HepG2 (cell line): ENCODE measurements at regions not wholly inside any gene's neighbourhood (a gene's known extent, or its start where the extent isn't known, plus 50 kb on each side); places are given as distances from the start of the nearest gene placed in this dataset.

Experiments used
- ATAC-seq: fragments of 200-7000 bp; cut with Tn5 transposase; 3 replicates; pipeline ENCODE4 v1.9.1; 2020; ENCODE audit warnings: mild to moderate bottlenecking, moderate library complexity
- BruUV-seq: library from RNA; stranded (reverse); fragments of 400-500 nt; replicated peaks from 2 replicates; lab custom pipeline; 2021; lab: Mats Ljungman, UMichigan
- CTCF ChIA-PET: fragments of 300-600 bp; formaldehyde crosslinking; extraction: SDS; loops from one replicate; lab custom pipeline; 2021; ENCODE audit warnings: low total read pairs, inconsistent platforms, low intra/inter-chr PET ratio; lab: Yijun Ruan, JAX
- POLR2A ChIA-PET: fragments of 350-600 bp; sonication (Branson Sonifier 250); formaldehyde crosslinking; loops from one replicate; lab custom pipeline; 2020; ENCODE audit warnings: antibody characterized with exemption, inconsistent platforms; lab: Yijun Ruan, JAX
- DNase-seq: peaks from one replicate; pipeline ENCODE4 v3.0.0-alpha.2; 2015; ENCODE audit warnings: low spot score
- FAIRE-seq: peaks from 3 replicates; lab custom pipeline; 2011; peaks lifted over from hg19 to GRCh38; lab: Jason Lieb, UNC
- H2AFZ ChIP-seq: one replicate; pipeline ENCODE4 v1.6.1; 2011; ENCODE audit warnings: low read length, inconsistent platforms
- H3K27ac ChIP-seq: fragments of 300-600 bp; 3 replicates; pipeline ENCODE4 v1.8.0; 2011; ENCODE audit warnings: mixed run types, mild to moderate bottlenecking, mixed read lengths, low read length, inconsistent platforms; ENCODE audit not compliant: insufficient read depth; ENCODE audit errors: extremely low read length
- H3K27me3 ChIP-seq, 2 experiments: fragments of 200-600 bp in 1 of 2; 2 replicates in 1 of 2; 3 replicates in 1 of 2; pipeline versions ENCODE4 v1.6.0 to v1.8.0; 2011; ENCODE audit warnings: low read length in 2 of 2, mild to moderate bottlenecking in 2 of 2, moderate library complexity in 2 of 2, inconsistent platforms in 1 of 2; ENCODE audit not compliant: insufficient read depth in 2 of 2, control insufficient read depth in 1 of 2
- H3K36me3 ChIP-seq, 2 experiments: fragments of 200-600 bp in 1 of 2; replicated peaks in 1 of 2; 2 replicates in 1 of 2; 3 replicates in 1 of 2; pipeline versions ENCODE4 v1.5.1 to v1.8.0; 2011; ENCODE audit warnings: low read length in 2 of 2, inconsistent platforms in 1 of 2; ENCODE audit not compliant: insufficient read depth in 2 of 2, control insufficient read depth in 1 of 2
- H3K4me1 ChIP-seq: 2 replicates; pipeline ENCODE4 v1.5.1; 2012; ENCODE audit warnings: low read length, inconsistent platforms; ENCODE audit not compliant: insufficient read depth
- H3K4me2 ChIP-seq: 2 replicates; pipeline ENCODE4 v1.6.0; 2011; ENCODE audit warnings: low read depth, low read length, inconsistent platforms
- H3K4me3 ChIP-seq, 3 experiments: fragments of 200-600 bp in 1 of 3; sonication (generic), shearing (Covaris generic) in 1 of 3; replicated peaks in 1 of 3; 2 replicates each; pipeline ENCODE4 v1.5.1; 2011 to 2016; ENCODE audit warnings: low read length in 3 of 3, inconsistent platforms in 2 of 3, low read depth in 2 of 3, mild to moderate bottlenecking in 2 of 3, control low read depth in 1 of 3, mixed read lengths in 1 of 3; ENCODE audit not compliant: insufficient read depth in 1 of 3
- H3K79me2 ChIP-seq: one replicate; pipeline ENCODE4 v1.6.1; 2011; ENCODE audit warnings: low read length, inconsistent platforms; ENCODE audit not compliant: insufficient read depth
- H3K9ac ChIP-seq: 2 replicates; pipeline ENCODE4 v1.6.0; 2011; ENCODE audit warnings: mild to moderate bottlenecking, low read depth, low read length, inconsistent platforms; ENCODE audit not compliant: insufficient read depth
- H3K9me3 ChIP-seq: 2 replicates; pipeline ENCODE4 v1.5.1; 2012; ENCODE audit warnings: mild to moderate bottlenecking, low read length
- H4K20me1 ChIP-seq: 2 replicates; pipeline ENCODE4 v1.6.0; 2011; ENCODE audit warnings: inconsistent platforms, mild to moderate bottlenecking, low read length, moderate library complexity; ENCODE audit not compliant: insufficient read depth
- ARID3A ChIP-seq: IDR thresholded peaks from 2 replicates; pipeline ENCODE4 v1.6.1; 2012; ENCODE audit warnings: low read depth, low read length, improper control_type of control experiment
- DBP ChIP-seq: sonication (generic); formaldehyde crosslinking; IDR thresholded peaks from 2 replicates; pipeline ENCODE4 v1.4.0; 2020; ENCODE audit warnings: missing genetic modification reagents; ENCODE audit errors: not compliant biosample characterization
- FLYWCH1 ChIP-seq: sonication (generic); formaldehyde crosslinking; IDR thresholded peaks from 2 replicates; pipeline ENCODE4 v1.8.1; 2023; ENCODE audit warnings: mild to moderate bottlenecking, missing genetic modification reagents
- HMG20A ChIP-seq: IDR thresholded peaks from 2 replicates; pipeline ENCODE4 v1.6.1; 2016; ENCODE audit warnings: borderline replicate concordance
- HNF4G ChIP-seq, 2 experiments: sonication (generic) in 1 of 2; formaldehyde crosslinking in 1 of 2; IDR thresholded peaks; 2 replicates each; pipeline versions ENCODE4 v1.4.0 to v1.6.1; 2011 to 2020; ENCODE audit warnings: borderline replicate concordance in 2 of 2, low read depth in 2 of 2, mild to moderate bottlenecking in 2 of 2, low read length in 1 of 2, missing genetic modification reagents in 1 of 2, moderate library complexity in 1 of 2
- HNRNPLL ChIP-seq: fragments of 200-400 bp; formaldehyde crosslinking; IDR thresholded peaks from 2 replicates; pipeline ENCODE4 v1.6.1; 2017; ENCODE audit warnings: mild to moderate bottlenecking, low read depth, low read length; ENCODE audit not compliant: poor library complexity, severe bottlenecking
- NFRKB ChIP-seq: fragments of 450-650 bp; IDR thresholded peaks from 2 replicates; pipeline ENCODE4 v1.6.1; 2017
- TFE3 ChIP-seq: IDR thresholded peaks from 2 replicates; pipeline ENCODE4 v1.6.1; 2016
- ZFY ChIP-seq: sonication (generic); formaldehyde crosslinking; IDR thresholded peaks from 2 replicates; pipeline ENCODE4 v1.4.0; 2020; ENCODE audit warnings: missing genetic modification reagents
- ZMYM3 ChIP-seq: sonication (generic); formaldehyde crosslinking; IDR thresholded peaks from 2 replicates; pipeline ENCODE4 v1.5.1; 2020; ENCODE audit warnings: mild to moderate bottlenecking, missing genetic modification reagents
- ZNF383 ChIP-seq: sonication (generic); formaldehyde crosslinking; IDR thresholded peaks from 2 replicates; pipeline ENCODE4 v1.4.0; 2020; ENCODE audit warnings: missing genetic modification reagents, mild to moderate bottlenecking, borderline replicate concordance
- ZNF496 ChIP-seq: sonication (generic); formaldehyde crosslinking; IDR thresholded peaks from 2 replicates; pipeline ENCODE4 v1.8.1; 2023; ENCODE audit warnings: mild to moderate bottlenecking, moderate library complexity, missing genetic modification reagents; ENCODE audit not compliant: insufficient replicate concordance
- ZNF501 ChIP-seq: sonication (generic); formaldehyde crosslinking; IDR thresholded peaks from 2 replicates; pipeline ENCODE4 v1.5.1; 2020; ENCODE audit warnings: mild to moderate bottlenecking, moderate library complexity, missing genetic modification reagents
- ZNF615 ChIP-seq: sonication (generic); formaldehyde crosslinking; IDR thresholded peaks from 2 replicates; pipeline ENCODE4 v1.5.0; 2020; ENCODE audit warnings: mild to moderate bottlenecking, missing genetic modification reagents, borderline replicate concordance
- ZNF879 ChIP-seq: sonication (generic); formaldehyde crosslinking; IDR thresholded peaks from 2 replicates; pipeline ENCODE4 v1.8.1; 2023; ENCODE audit warnings: missing genetic modification reagents
- WGBS: methylation state at CpG from one replicate; pipeline ENCODE4 v1.1.6; 2017; ENCODE audit warnings: low lambda C conversion rate; 5-methylcytosine and 5-hydroxymethylcytosine counted together
- in situ Hi-C: cut with HindIII; loops from 2 replicates; pipeline ENCODE4 v1.10.0; 2017; ENCODE audit warnings: low pct_unique_long_range_greater_than_20kb; ENCODE audit not compliant: extremely low pct_ligation_motif_present
- intact Hi-C: fragments of 100-400 bp; cut with micrococcal nuclease; formaldehyde crosslinking; loops from one replicate; pipeline ENCODE4 v1.10.0; 2022; ENCODE audit not compliant: unreplicated experiment

- TF ChIP-seq ZNF496 (CRISPR knock-in tag) (no peak), DBP (CRISPR knock-in tag) (no peak), ZFY (CRISPR knock-in tag) (0 out of 2 replicates have a peak, but pooled peaks have one; percentile 16)
These were observed 107.1 kb downstream of the CEBPB start (continued) for GRCh38 chr20:50297498-50298376.

GRCh38 chr20:50298554-50299324 lies 108.1 kb downstream of the CEBPB start:
- no peak overlapping the region for H2AFZ ChIP-seq
- H3K4me2 ChIP-seq: no peak overlapping the region
- H3K9ac ChIP-seq: no peak overlapping the region
- no peaks in the 10 kb centered on the region for H3K9me3 ChIP-seq
- H3K27ac ChIP-seq: no peak overlapping the region
- no TSS peak for BruUV-seq
- 74% methylated on average over 20 of the region's 20 CpGs for WGBS
- no peak overlapping the region for H3K4me3 ChIP-seq
- ChIA-PET POLR2A (no interaction called here), CTCF (no interaction called here)
- H3K79me2 ChIP-seq: no peaks in the 10 kb centered on the region
- peaks cover 80% of the 10 kb centered on the region for H3K4me1 ChIP-seq
- DNase-seq (no peak), FAIRE-seq (no peak), ATAC-seq (no peak)
- intact Hi-C loops: no loop called here
- no peaks in the 10 kb centered on the region; a peak in 1 of 5 replicates for H3K27me3 ChIP-seq
- H3K36me3 ChIP-seq: no peaks in the 10 kb centered on the region
- H4K20me1 ChIP-seq: no peaks in the 10 kb centered on the region
- in situ Hi-C loops: no loop called here
- TF ChIP-seq ZMYM3 (CRISPR knock-in tag): peak; percentile 73; the same call in 1 of the 2 replicates
- no peak for TF ChIP-seq FLYWCH1 (CRISPR knock-in tag)
- no peak for TF ChIP-seq TFE3 (CRISPR knock-in tag)
- TF ChIP-seq NFRKB: no peak
- no peak; the same call in 1 of the 2 replicates for TF ChIP-seq ARID3A
- TF ChIP-seq ZNF879 (CRISPR knock-in tag): no peak
- TF ChIP-seq ZNF383: no peak
- 0 out of 2 replicates have a peak, but pooled peaks have one; percentile 16 for TF ChIP-seq HMG20A (CRISPR knock-in tag)
- TF ChIP-seq ZNF615: no peak
- TF ChIP-seq ZNF501 (CRISPR knock-in tag): 0 out of 2 replicates have a peak, but pooled peaks have one; percentile 14
- TF ChIP-seq HNRNPLL: peak; percentile 30
- TF ChIP-seq HNF4G (IDR thresholded peaks at IDR 0.05; ENCODE audit: borderline replicate concordance, low read depth, low read length): peak; percentile 27; the same call in 1 of the 2 replicates
- no peak for TF ChIP-seq HNF4G (CRISPR knock-in tag; IDR thresholded peaks at IDR 0.05; ENCODE audit: borderline replicate concordance, low read depth)
